Fibroblast of skin of abdomen (primary cell): ENCODE measurements at regions not wholly inside any gene's neighbourhood (a gene's known extent, or its start where the extent isn't known, plus 50 kb on each side); places are given as distances from the start of the nearest gene placed in this dataset.
A peak's percentile ranks its signal among the peaks of the same experiment; 100 is the strongest.
"Not testable (repeated sequence)": the region's sequence is repeated elsewhere in the genome, so short reads cannot be mapped to it uniquely, and the experiment has no call there.

Experiments
- DNase-seq: peaks from one replicate; pipeline ENCODE4 v3.0.0-alpha.2; 2013

GRCh38 chr7:3138206-3138605 lies 94.5 kb upstream of the CARD11 start:
- no peak for DNase-seq

GRCh38 chr7:3138997-3139396 lies 95.3 kb upstream of the CARD11 start:
- no peak for DNase-seq

- no peak for DNase-seq
Measured at GRCh38 chr7:3140834-3141233, 97.2 kb upstream of the CARD11 start.

DNA sequence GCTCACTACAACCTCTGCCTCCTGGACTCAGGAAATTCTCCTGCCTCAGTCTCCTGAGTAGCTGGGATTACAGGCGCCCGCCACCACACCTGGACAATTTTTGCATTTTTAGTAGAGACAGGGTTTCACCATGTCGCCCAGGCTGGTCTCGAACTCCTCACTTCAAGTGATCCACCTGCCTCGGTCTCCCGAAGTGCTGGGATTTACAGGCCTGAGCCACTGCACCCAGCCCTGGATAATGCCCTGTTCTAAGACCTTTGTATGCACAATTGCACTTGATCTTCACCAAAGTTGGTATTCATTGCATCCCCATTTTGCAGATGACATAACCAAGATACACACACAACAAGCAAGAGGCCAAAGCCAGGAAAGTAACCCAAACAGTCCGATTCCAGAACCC lies 97.7 kb upstream of the CARD11 start:
- DNase-seq = no peak

- DNase-seq = no peak
Measured at GRCh38 chr7:3143869-3144775, 100.5 kb upstream of the CARD11 start.

DNA sequence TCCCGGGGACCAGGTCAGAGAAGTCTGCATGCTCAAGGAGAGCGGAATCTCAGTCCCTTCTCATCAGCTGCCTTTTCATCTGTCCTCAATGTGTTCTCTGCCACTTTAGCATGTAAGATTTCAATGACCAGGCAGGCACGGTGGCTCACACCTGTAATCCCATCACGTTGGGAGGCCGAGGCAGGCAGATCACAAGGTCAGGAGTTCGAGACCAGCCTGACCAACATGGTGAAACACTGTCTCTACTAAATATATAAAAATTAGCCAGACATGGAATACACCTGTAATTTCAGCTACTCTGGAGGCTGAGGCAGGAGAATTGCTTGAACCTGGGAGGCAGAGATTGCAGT lies 101.1 kb upstream of the CARD11 start:
- DNase-seq = not testable (repeated sequence)

DNA sequence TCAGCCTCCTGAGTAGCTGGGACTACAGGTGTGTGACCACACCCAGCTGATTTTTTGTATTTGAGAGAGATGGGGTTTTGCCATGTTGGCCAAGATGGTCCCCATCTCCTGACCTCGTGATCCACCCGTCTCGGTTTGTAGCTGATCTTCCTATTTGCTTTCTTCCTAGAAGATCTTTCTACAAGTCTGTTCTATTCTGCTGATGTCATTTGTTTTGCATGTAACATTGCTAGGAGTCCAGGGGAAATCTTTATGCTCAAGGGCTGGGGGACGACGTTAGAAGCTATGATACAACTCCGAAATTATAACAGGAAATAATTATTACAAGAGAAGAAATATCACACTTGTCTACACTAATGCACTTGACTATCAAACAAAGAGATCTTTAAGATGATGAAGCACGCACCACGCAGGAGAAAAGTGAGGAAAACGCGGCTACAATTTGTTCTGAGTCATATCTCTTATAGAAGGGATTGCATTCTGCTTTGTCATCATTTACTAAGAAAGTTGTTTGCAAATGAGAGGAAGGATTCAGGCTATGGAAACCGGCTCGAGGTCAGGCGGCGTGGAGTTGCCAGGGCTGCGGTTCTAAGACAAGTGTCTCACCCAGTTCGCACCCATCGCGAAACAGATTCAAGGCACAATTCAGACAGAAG lies 103.0 kb upstream of the CARD11 start:
- no peak for DNase-seq

GRCh38 chr7:3148471-3148870 lies 104.8 kb upstream of the CARD11 start:
- DNase-seq = not testable (repeated sequence)

DNA sequence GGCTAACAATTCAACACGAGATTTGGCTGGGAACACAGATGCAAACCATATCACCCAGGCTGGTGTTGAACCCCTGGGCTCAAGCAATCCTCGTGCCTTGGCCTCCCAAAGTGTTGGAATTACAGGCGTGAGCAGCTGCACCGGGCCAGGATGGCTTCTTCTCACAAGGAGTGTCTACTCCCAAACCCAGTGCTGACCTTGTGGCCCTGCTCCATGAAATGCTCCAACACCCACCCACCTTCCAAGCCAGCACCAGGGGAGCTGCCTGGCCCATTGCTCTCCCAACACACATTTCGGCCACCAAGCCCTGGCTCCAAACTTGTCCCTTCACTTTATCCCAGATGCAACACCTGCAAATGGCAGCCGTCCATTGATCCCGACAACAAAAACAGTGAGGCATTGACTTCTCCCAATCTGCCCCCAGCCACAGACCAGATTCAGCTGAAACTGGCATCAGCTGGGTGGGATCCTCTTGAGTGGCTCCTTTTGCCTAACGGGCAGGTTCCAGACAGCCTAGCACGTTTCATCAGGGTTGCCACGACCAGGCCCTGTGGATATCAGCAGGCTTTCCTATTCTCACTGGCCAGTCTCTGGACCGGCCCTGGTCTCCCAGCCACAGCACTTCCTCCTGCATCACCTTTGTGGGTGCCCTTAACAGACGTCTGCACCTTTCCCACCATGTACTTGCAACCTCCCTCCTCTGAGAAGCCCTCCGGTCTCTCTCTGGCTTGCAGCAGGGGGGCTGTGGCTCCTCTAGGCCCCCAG lies 105.7 kb upstream of the CARD11 start:
- DNase-seq = no peak

GRCh38 chr7:3150027-3150426 lies 106.4 kb upstream of the CARD11 start:
- no peak for DNase-seq

- no peak for DNase-seq
Measured at GRCh38 chr7:3151784-3152183, 108.1 kb upstream of the CARD11 start.

GRCh38 chr7:3152714-3153113 lies 109.0 kb upstream of the CARD11 start:
- no peak for DNase-seq

- no peak for DNase-seq
Measured at GRCh38 chr7:3153118-3153517, 109.5 kb upstream of the CARD11 start.

DNA sequence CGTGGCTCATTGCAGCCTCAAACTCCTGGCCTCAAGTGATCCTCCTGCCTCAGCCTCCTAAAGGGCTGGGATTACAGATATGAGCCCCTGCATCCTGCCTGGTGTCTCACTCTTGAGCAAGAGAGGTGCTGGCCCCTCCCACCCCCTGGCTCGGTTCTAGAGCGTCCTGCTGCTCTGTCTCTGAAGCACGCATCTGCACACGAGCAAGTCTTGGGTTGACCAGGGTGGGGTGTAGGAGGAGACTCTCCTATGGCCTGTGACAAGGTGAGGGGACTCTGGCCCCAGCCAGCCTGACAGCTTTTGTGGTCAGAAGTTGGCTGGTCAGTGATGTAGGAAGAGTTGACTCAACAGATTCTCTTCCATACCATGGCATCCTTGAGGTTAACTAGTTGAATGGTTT lies 110.7 kb upstream of the CARD11 start:
- no peak for DNase-seq

DNA sequence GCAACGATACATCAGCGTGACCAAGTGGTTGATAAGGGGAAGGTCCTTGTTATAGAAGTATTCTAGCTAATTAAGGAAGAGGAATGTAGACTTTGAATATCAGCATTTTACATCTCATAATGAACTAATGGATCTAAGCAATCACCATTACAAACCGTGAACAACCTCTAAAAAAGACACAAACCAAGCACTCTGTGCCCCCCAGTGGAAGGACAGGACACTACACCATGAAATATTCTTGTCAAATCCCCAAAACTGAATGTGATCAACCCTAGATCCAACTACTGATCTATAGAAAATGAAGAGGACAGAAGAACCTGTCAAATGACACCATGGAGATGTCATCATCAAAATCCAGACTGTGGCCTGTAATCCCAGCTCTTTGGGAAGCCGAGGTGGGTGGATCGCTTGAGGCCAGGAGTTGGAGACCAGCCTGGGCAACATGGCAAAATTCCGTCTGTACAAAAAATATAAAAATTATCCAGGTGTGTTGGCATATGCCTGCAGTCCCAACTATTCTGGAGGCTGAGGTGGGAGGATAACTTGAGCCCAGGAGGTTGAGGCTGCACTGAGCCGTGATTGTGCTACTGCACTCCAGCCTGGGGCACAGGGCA lies 111.3 kb upstream of the CARD11 start:
- peak; percentile 20 for DNase-seq

GRCh38 chr7:3156508-3156907 lies 112.8 kb upstream of the CARD11 start:
- no peak for DNase-seq

DNA sequence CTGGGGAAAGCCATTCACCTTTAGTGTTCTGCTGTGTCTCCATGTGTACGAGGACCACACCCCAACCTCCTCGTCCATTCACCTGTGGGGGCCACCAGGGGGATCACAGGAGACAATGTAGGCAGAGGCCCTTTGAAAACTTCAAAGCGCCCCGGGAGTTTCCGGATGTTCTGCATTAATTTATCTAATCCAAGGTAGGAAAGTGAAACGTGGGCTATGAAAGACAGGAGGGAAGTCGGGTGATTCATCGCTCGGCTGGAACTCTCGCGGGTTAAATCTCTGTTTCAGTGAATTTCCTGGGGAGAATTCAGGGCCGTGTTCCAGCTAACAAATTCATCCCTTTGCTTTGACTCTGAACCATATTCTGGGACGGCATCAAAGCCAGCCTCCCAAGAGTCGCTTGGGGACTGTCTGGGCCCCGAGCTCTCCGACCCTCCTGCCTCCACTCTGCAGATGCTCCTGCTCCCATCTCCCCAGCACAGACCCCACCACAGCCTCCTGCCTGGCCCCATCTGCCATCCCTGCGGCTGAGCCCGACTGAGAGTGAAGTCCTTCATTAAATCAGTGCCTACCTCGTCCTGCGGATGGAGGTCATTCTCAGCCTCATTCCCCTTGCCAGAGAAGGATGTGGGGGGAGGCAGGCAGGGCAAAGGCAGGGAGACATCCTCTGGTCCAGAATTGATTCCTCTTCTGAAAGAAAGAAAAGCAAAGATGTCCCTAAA lies 114.1 kb upstream of the CARD11 start:
- peak; percentile 34 for DNase-seq

GRCh38 chr7:3158341-3158760 lies 114.7 kb upstream of the CARD11 start:
- DNase-seq = no peak

DNA sequence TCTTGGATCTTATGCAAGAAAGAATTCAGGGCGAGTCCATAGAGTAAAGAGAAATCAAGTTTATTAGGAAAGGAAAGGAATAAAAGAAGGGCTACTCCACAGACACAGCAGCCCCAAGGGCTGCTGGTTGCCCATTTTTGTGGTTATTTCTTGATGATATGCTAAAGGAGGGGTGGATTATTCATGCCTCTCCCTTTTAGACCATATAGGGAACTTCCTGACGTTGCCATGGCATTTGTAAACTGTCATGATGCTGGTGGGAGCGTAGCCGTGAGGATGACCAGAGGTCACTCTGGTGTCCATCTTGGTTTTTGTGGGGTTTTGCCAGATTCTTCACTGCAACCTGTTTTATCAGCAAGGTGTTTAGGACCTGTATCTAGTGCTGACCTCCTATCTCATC lies 115.4 kb upstream of the CARD11 start:
- no peak for DNase-seq

DNA sequence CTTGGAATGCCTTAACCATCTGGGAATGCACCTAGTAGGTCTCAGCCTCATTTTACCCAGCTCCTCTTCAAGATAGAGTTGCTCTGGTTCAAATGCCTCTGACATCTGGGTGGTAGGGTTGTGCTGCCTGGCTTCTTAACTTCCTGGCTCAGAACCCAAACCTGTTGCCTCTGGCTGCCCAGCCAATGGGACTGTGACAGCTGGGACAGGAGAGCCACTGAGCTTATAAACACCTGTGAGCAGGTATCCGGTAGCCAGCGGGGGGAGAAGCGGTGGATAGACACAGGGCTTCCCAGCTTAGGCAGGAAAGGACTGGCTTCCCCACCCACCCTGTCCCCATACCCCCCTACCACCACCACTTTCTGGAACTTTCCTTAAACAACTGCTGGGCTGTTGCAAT lies 115.8 kb upstream of the CARD11 start:
- no peak for DNase-seq

- DNase-seq = not testable (repeated sequence)
Measured at GRCh38 chr7:3159926-3160325, 116.3 kb upstream of the CARD11 start.

GRCh38 chr7:3162289-3162688 lies 118.6 kb upstream of the CARD11 start:
- no peak for DNase-seq
